H1 (cell line): ENCODE measurements at regions not wholly inside any gene's neighbourhood (a gene's known extent, or its start where the extent isn't known, plus 50 kb on each side); places are given as distances from the start of the nearest gene placed in this dataset.

Experiments used
- CTCF ChIA-PET: fragments of 300-600 bp; sonication (Branson Sonifier 250); formaldehyde crosslinking; loops from one replicate; lab custom pipeline; 2021; ENCODE audit not compliant: partially characterized antibody; lab: Charles Lee
- POLR2A ChIA-PET: fragments of 300-600 bp; sonication (Branson Sonifier 250); formaldehyde crosslinking; loops from one replicate; lab custom pipeline; 2021; ENCODE audit warnings: inconsistent platforms; ENCODE audit not compliant: partially characterized antibody; lab: Charles Lee
- DNase-seq, 2 experiments: peaks; one replicate each; pipeline versions ENCODE4 v3.0.0 to v3.0.0-alpha.2; 2010 to 2022; ENCODE audit warnings: low spot score in 2 of 2, low read depth in 1 of 2, mixed read lengths in 1 of 2
- FAIRE-seq: peaks from 2 replicates; lab custom pipeline; 2011; peaks lifted over from hg19 to GRCh38; lab: Jason Lieb, UNC
- H2AFZ ChIP-seq: 2 replicates; pipeline ENCODE4 v1.8.1; 2012; ENCODE audit warnings: low read length, inconsistent platforms
- H2AK5ac ChIP-seq: 2 replicates; pipeline ENCODE4 v1.6.1; 2013; ENCODE audit warnings: low read depth, low read length
- H2BK120ac ChIP-seq: replicated peaks from 2 replicates; pipeline ENCODE3; 2013; ENCODE audit warnings: low read depth, low read length, inconsistent platforms
- H2BK12ac ChIP-seq: 2 replicates; pipeline ENCODE4 v1.6.1; 2013; ENCODE audit warnings: low read depth, low read length
- H2BK15ac ChIP-seq: 2 replicates; pipeline ENCODE4 v1.6.1; 2013; ENCODE audit warnings: low read length
- H2BK20ac ChIP-seq: 2 replicates; pipeline ENCODE4 v1.6.1; 2013; ENCODE audit warnings: low read length
- H2BK5ac ChIP-seq: 2 replicates; pipeline ENCODE4 v1.6.1; 2013; ENCODE audit warnings: low read depth, low read length
- H3K14ac ChIP-seq: 2 replicates; pipeline ENCODE4 v1.6.1; 2013; ENCODE audit warnings: inconsistent platforms; ENCODE audit not compliant: insufficient read length
- H3K18ac ChIP-seq: 2 replicates; pipeline ENCODE4 v1.6.1; 2013; ENCODE audit warnings: low read length; ENCODE audit errors: extremely low read depth
- H3K23ac ChIP-seq: 2 replicates; pipeline ENCODE4 v1.6.1; 2013; ENCODE audit warnings: inconsistent platforms; ENCODE audit not compliant: insufficient read length
- H3K23me2 ChIP-seq: 2 replicates; pipeline ENCODE4 v1.6.1; 2013; ENCODE audit warnings: low read depth, low read length
- H3K27ac ChIP-seq: 2 replicates; pipeline ENCODE4 v1.6.1; 2011; ENCODE audit warnings: low read depth, low read length, inconsistent platforms
- H3K27me3 ChIP-seq, 4 experiments: replicated peaks in 1 of 4; 1 replicate in 1 of 4; 2 replicates in 3 of 4; pipeline versions ENCODE4 v1.6.1 to v1.8.1; 2011 to 2013; ENCODE audit warnings: low read length in 3 of 4, mild to moderate bottlenecking in 3 of 4, inconsistent platforms in 2 of 4, mixed read lengths in 2 of 4, moderate library complexity in 1 of 4; ENCODE audit not compliant: control insufficient read depth in 3 of 4, insufficient read depth in 3 of 4; ENCODE audit errors: extremely low read depth in 1 of 4
- H3K36me3 ChIP-seq, 4 experiments: 2 replicates each; pipeline versions ENCODE4 v1.6.1 to v1.8.1; 2011 to 2013; ENCODE audit warnings: mild to moderate bottlenecking in 4 of 4, low read length in 3 of 4, moderate library complexity in 2 of 4, control low read depth in 1 of 4, inconsistent platforms in 1 of 4; ENCODE audit not compliant: insufficient read depth in 4 of 4, control insufficient read depth in 2 of 4
- H3K4ac ChIP-seq: replicated peaks from 2 replicates; pipeline ENCODE3; 2013; ENCODE audit warnings: low read length, low read depth, mixed read lengths, inconsistent platforms; ENCODE audit not compliant: insufficient read length
- H3K4me1 ChIP-seq, 4 experiments: replicated peaks in 1 of 4; 1 replicate in 1 of 4; 2 replicates in 3 of 4; pipeline versions ENCODE4 v1.6.1 to v1.8.1; 2011 to 2013; ENCODE audit warnings: low read length in 3 of 4, inconsistent platforms in 2 of 4, mixed read lengths in 1 of 4; ENCODE audit not compliant: insufficient read depth in 4 of 4, control insufficient read depth in 3 of 4
- H3K4me2 ChIP-seq, 2 experiments: 2 replicates each; pipeline versions ENCODE4 v1.6.1 to v1.8.1; 2011 to 2013; ENCODE audit warnings: low read depth in 2 of 2, low read length in 2 of 2, control low read depth in 1 of 2, inconsistent platforms in 1 of 2, mild to moderate bottlenecking in 1 of 2; ENCODE audit not compliant: insufficient read depth in 1 of 2
- H3K4me3 ChIP-seq, 4 experiments: fragments of 200-600, 300-600 bp in 1 of 4; sonication (generic), shearing (Covaris generic), sonication (Bioruptor Twin) in 1 of 4; 2 replicates each; pipeline versions ENCODE4 v1.5.1 to v1.8.1; 2011 to 2016; ENCODE audit warnings: low read length in 4 of 4, low read depth in 3 of 4, control low read depth in 2 of 4, inconsistent platforms in 2 of 4, mild to moderate bottlenecking in 2 of 4, mixed read lengths in 1 of 4, moderate library complexity in 1 of 4; ENCODE audit not compliant: insufficient read depth in 2 of 4; ENCODE audit errors: extremely low read depth in 1 of 4
- H3K56ac ChIP-seq: replicated peaks from 2 replicates; pipeline ENCODE3; 2013; ENCODE audit warnings: low read depth, mild to moderate bottlenecking, mixed read lengths, low read length, inconsistent platforms; ENCODE audit not compliant: insufficient read length
- H3K79me1 ChIP-seq: 2 replicates; pipeline ENCODE4 v1.6.1; 2013; ENCODE audit warnings: low read depth, low read length, control low read depth
- H3K79me2 ChIP-seq, 2 experiments: 2 replicates each; pipeline versions ENCODE4 v1.6.1 to v1.8.1; 2012 to 2013; ENCODE audit warnings: low read length in 2 of 2, mild to moderate bottlenecking in 2 of 2, inconsistent platforms in 1 of 2; ENCODE audit not compliant: insufficient read depth in 2 of 2, control insufficient read depth in 1 of 2
- H3K9ac ChIP-seq, 4 experiments: replicated peaks in 1 of 4; 1 replicate in 1 of 4; 2 replicates in 3 of 4; pipeline versions ENCODE4 v1.6.1 to v1.8.1; 2011 to 2013; ENCODE audit warnings: low read depth in 3 of 4, low read length in 3 of 4, control low read depth in 2 of 4, mild to moderate bottlenecking in 2 of 4, moderate library complexity in 2 of 4, inconsistent platforms in 1 of 4; ENCODE audit errors: extremely low read depth in 1 of 4
- H3K9me3 ChIP-seq, 2 experiments: 2 replicates each; pipeline versions ENCODE4 v1.6.1 to v1.8.1; 2012 to 2013; ENCODE audit warnings: mild to moderate bottlenecking in 2 of 2, moderate library complexity in 2 of 2, control low read depth in 1 of 2, inconsistent platforms in 1 of 2, low read depth in 1 of 2, low read length in 1 of 2, mixed read lengths in 1 of 2; ENCODE audit not compliant: insufficient read depth in 2 of 2
- H4K20me1 ChIP-seq, 2 experiments: replicated peaks in 1 of 2; 2 replicates each; pipeline versions ENCODE3 to v1.8.1; 2011 to 2013; ENCODE audit warnings: inconsistent platforms in 2 of 2, low read length in 2 of 2, mild to moderate bottlenecking in 1 of 2; ENCODE audit not compliant: insufficient read depth in 2 of 2, control insufficient read depth in 1 of 2
- H4K5ac ChIP-seq: 2 replicates; pipeline ENCODE4 v1.6.1; 2013; ENCODE audit warnings: low read length, low read depth, mixed read lengths, inconsistent platforms; ENCODE audit not compliant: insufficient read length
- H4K8ac ChIP-seq: 2 replicates; pipeline ENCODE4 v1.8.0; 2013; ENCODE audit warnings: mild to moderate bottlenecking, moderate library complexity, low read length, inconsistent platforms; ENCODE audit not compliant: insufficient read depth; ENCODE audit errors: extremely low read depth
- H4K91ac ChIP-seq: replicated peaks from 2 replicates; pipeline ENCODE3; 2013; ENCODE audit warnings: low read length, mixed read lengths, inconsistent platforms; ENCODE audit not compliant: insufficient read length
- BACH1 ChIP-seq: IDR thresholded peaks from 2 replicates; pipeline ENCODE4 v1.6.1; 2012; ENCODE audit warnings: low read length, improper control_type of control experiment
- POLR2AphosphoS5 ChIP-seq: IDR thresholded peaks from 2 replicates; pipeline ENCODE4 v1.6.1; 2011; ENCODE audit warnings: low read depth, low read length
- WGBS, 2 experiments: shearing (Covaris generic) in 1 of 2; methylation state at CpG; one replicate each; pipeline versions ENCODE4 v1.1.6 to v1.1.7; 2013 to 2015; ENCODE audit warnings: low lambda C conversion rate in 2 of 2, mixed read lengths in 2 of 2, inconsistent platforms in 1 of 2, low coverage in 1 of 2, missing lambda C conversion rate in 1 of 2; ENCODE audit not compliant: insufficient replicate concordance in 2 of 2, insufficient coverage in 1 of 2, insufficient read length in 1 of 2; ENCODE audit errors: extremely low coverage in 1 of 2, missing lambda C conversion rate in 1 of 2; 5-methylcytosine and 5-hydroxymethylcytosine counted together

- H3K4ac ChIP-seq = no peak overlapping the region
- no peak overlapping the region for H4K5ac ChIP-seq
- no peak overlapping the region for H2BK5ac ChIP-seq
- no peak overlapping the region for H3K18ac ChIP-seq
- H2BK12ac ChIP-seq = no peak overlapping the region
- ChIA-PET CTCF (interaction anchor here (0.7 to 3.9 kb wide), 9 partner anchors 10 to 1958 kb away, joined by 3 to 30 read pairs (median 3); no protein-coding TSS in a partner anchor), POLR2A (no interaction called here)
- no peak overlapping the region for H3K4me2 ChIP-seq
- H4K91ac ChIP-seq = no peak overlapping the region
- no peaks in the 10 kb centered on the region for H3K36me3 ChIP-seq
- H3K4me3 ChIP-seq = no peak overlapping the region
- no peaks in the 10 kb centered on the region for H3K79me2 ChIP-seq
- H2AK5ac ChIP-seq = no peak overlapping the region
- H3K56ac ChIP-seq = no peak overlapping the region
- H3K14ac ChIP-seq = no peak overlapping the region
- no peak overlapping the region for H3K9ac ChIP-seq
- 0 out of 4 replicates have a peak, but pooled peaks cover 0 to 3% of the 10 kb centered on the region in 2 experiments for H3K9me3 ChIP-seq
- H3K27me3 ChIP-seq = no peaks in the 10 kb centered on the region
- H2BK120ac ChIP-seq = no peak overlapping the region
- H4K8ac ChIP-seq = no peak overlapping the region
- no peak overlapping the region for H2AFZ ChIP-seq
- H3K27ac ChIP-seq = no peak overlapping the region
- no peak overlapping the region for H3K23ac ChIP-seq
- no peak for FAIRE-seq
- H2BK20ac ChIP-seq = no peak overlapping the region
- H3K23me2 ChIP-seq = no peaks in the 10 kb centered on the region
- no peaks in the 10 kb centered on the region for H3K79me1 ChIP-seq
- no peaks in the 10 kb centered on the region for H3K4me1 ChIP-seq
- H4K20me1 ChIP-seq = no peaks in the 10 kb centered on the region
- WGBS, 2 experiments = 92% methylated on average over 1 of the region's 1 CpG; no CpG with 5 or more reads in 1 of the 2 experiments
- DNase-seq = no peak
- no peak overlapping the region for H2BK15ac ChIP-seq
- TF ChIP-seq BACH1 = no peak
- TF ChIP-seq POLR2AphosphoS5 = no peak
These were observed 415.0 kb downstream of the ANXA1 start for GRCh38 chr9:73566627-73567026.
